HEK293 (cell line): ENCODE measurements at regions not wholly inside any gene's neighbourhood (a gene's known extent, or its start where the extent isn't known, plus 50 kb on each side); places are given as distances from the start of the nearest gene placed in this dataset.

Source experiments
- CTCF ChIA-PET: fragments of 350-600 bp; formaldehyde crosslinking; extraction: SDS; loops from one replicate; lab custom pipeline; 2021; ENCODE audit warnings: antibody characterized with exemption; lab: Yijun Ruan, JAX
- POLR2A ChIA-PET: fragments of 300-600 bp; formaldehyde crosslinking; extraction: SDS; loops from one replicate; lab custom pipeline; 2020; ENCODE audit warnings: antibody characterized with exemption, inconsistent platforms; lab: Yijun Ruan, JAX
- H3K27ac ChIP-seq: fragments of 200-500 bp; sonication (Bioruptor generic); 2 replicates; pipeline ENCODE4 v1.5.1; 2014; ENCODE audit warnings: low read depth, low read length, control low read depth, inconsistent platforms; ENCODE audit errors: extremely low read depth
- H3K36me3 ChIP-seq, 2 experiments: fragments of 200-500 bp in 1 of 2; sonication (Bioruptor generic) in 1 of 2; 1 replicate in 1 of 2; 2 replicates in 1 of 2; pipeline ENCODE4 v1.5.1; 2014 to 2017; ENCODE audit warnings: inconsistent platforms in 2 of 2, low read length in 2 of 2; ENCODE audit not compliant: control insufficient read depth in 2 of 2, insufficient read depth in 1 of 2
- H3K4me1 ChIP-seq: fragments of 200-500 bp; sonication (Bioruptor generic); 2 replicates; pipeline ENCODE4 v1.5.1; 2014; ENCODE audit warnings: mild to moderate bottlenecking, low read length, inconsistent platforms; ENCODE audit not compliant: control insufficient read depth, insufficient read depth
- H3K4me3 ChIP-seq: 2 replicates; pipeline ENCODE4 v1.5.1; 2011; ENCODE audit warnings: low read depth, mild to moderate bottlenecking, control low read depth, low read length, moderate library complexity
- H3K9me3 ChIP-seq: fragments of 200-500 bp; sonication (Bioruptor generic); 2 replicates; pipeline ENCODE4 v1.5.1; 2014; ENCODE audit warnings: low read depth, low read length, inconsistent platforms; ENCODE audit not compliant: control insufficient read depth, insufficient read depth
- AEBP2 ChIP-seq: fragments of 450-650 bp; formaldehyde crosslinking; IDR thresholded peaks from 2 replicates; pipeline ENCODE4 v1.5.1; 2016; ENCODE audit warnings: missing biosample characterization, missing genetic modification characterization, borderline replicate concordance
- FEZF1 ChIP-seq: fragments of 450-650 bp; formaldehyde crosslinking; IDR thresholded peaks from 2 replicates; pipeline ENCODE4 v1.5.1; 2016; ENCODE audit warnings: missing biosample characterization, missing genetic modification characterization
- MZF1 ChIP-seq: fragments of 450-650 bp; formaldehyde crosslinking; IDR thresholded peaks from 2 replicates; pipeline ENCODE4 v1.5.1; 2017; ENCODE audit warnings: missing biosample characterization, missing genetic modification characterization, borderline replicate concordance
- OSR2 ChIP-seq: fragments of 450-650 bp; formaldehyde crosslinking; IDR thresholded peaks from 2 replicates; pipeline ENCODE4 v1.5.1; 2016; ENCODE audit warnings: missing biosample characterization, missing genetic modification characterization
- REST ChIP-seq: fragments of 450-650 bp; formaldehyde crosslinking; IDR thresholded peaks from 2 replicates; pipeline ENCODE4 v1.5.1; 2016; ENCODE audit warnings: missing biosample characterization, missing genetic modification characterization
- SETDB1 ChIP-seq: IDR thresholded peaks from one replicate; pipeline ENCODE4 v1.6.1; 2017; ENCODE audit warnings: mild to moderate bottlenecking, low read length, moderate library complexity, mixed read lengths; ENCODE audit not compliant: insufficient read length
- ZBTB8A ChIP-seq: fragments of 450-650 bp; formaldehyde crosslinking; IDR thresholded peaks from 2 replicates; pipeline ENCODE4 v1.5.1; 2016; ENCODE audit warnings: missing biosample characterization, missing genetic modification characterization
- ZNF112 ChIP-seq: fragments of 450-650 bp; formaldehyde crosslinking; IDR thresholded peaks from 2 replicates; pipeline ENCODE4 v1.5.0; 2017; ENCODE audit warnings: missing biosample characterization, missing genetic modification characterization
- ZNF280D ChIP-seq: fragments of 450-650 bp; formaldehyde crosslinking; IDR thresholded peaks from 2 replicates; pipeline ENCODE4 v1.5.1; 2016; ENCODE audit warnings: missing biosample characterization, missing genetic modification characterization
- ZNF398 ChIP-seq: fragments of 450-650 bp; formaldehyde crosslinking; IDR thresholded peaks from 2 replicates; pipeline ENCODE4 v1.5.1; 2017; ENCODE audit warnings: missing biosample characterization, missing genetic modification characterization
- ZNF596 ChIP-seq: fragments of 450-650 bp; IDR thresholded peaks from 2 replicates; pipeline ENCODE4 v1.5.0; 2018; ENCODE audit warnings: missing biosample characterization, mild to moderate bottlenecking, missing genetic modification characterization, moderate library complexity
- ZNF658 ChIP-seq: fragments of 450-650 bp; formaldehyde crosslinking; IDR thresholded peaks from 2 replicates; pipeline ENCODE4; 2016; ENCODE audit warnings: missing biosample characterization, missing genetic modification characterization
- ZNF707 ChIP-seq: fragments of 450-650 bp; formaldehyde crosslinking; IDR thresholded peaks from 2 replicates; pipeline ENCODE4 v1.5.1; 2016; ENCODE audit warnings: missing biosample characterization, missing genetic modification characterization
- ZNF792 ChIP-seq: fragments of 450-650 bp; formaldehyde crosslinking; IDR thresholded peaks from 2 replicates; pipeline ENCODE4 v1.5.1; 2016; ENCODE audit warnings: missing biosample characterization, missing genetic modification characterization
- TF ChIP-seq, protein P1 (sequence below): fragments of 450-650 bp; formaldehyde crosslinking; IDR thresholded peaks from 2 replicates; pipeline ENCODE4 v1.5.1; 2016; ENCODE audit warnings: missing biosample characterization, missing genetic modification characterization
- TF ChIP-seq, protein P2 (sequence below): fragments of 450-650 bp; formaldehyde crosslinking; IDR thresholded peaks from 2 replicates; pipeline ENCODE4 v1.5.1; 2016; ENCODE audit warnings: missing biosample characterization, missing genetic modification characterization

DNA sequence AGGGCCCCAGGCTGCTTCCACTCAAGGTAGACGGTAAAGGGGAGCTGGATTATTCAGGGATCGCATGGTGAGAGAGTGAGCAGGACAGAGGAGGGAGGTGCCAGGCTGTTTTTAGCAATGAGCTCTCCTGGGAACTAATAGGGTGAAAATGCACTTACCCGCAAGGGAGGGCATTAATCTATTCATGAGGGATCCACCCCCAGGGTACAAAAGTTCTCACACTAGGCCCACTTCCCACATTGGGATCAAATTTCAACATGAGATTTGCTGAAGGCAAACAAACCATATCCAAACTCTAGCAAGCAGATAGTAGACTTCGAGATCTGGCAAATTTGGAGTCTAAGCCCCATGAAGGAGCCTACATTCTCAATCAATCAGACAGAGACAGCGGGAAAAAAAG is 408.6 kb downstream of the RNF144B start (continued):
- TF ChIP-seq, protein P1, sequence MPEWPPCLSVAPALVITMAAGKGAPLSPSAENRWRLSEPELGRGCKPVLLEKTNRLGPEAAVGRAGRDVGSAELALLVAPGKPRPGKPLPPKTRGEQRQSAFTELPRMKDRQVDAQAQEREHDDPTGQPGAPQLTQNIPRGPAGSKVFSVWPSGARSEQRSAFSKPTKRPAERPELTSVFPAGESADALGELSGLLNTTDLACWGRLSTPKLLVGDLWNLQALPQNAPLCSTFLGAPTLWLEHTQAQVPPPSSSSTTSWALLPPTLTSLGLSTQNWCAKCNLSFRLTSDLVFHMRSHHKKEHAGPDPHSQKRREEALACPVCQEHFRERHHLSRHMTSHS (tag by site-specific recombination), result no peak
- TF ChIP-seq REST (tag by site-specific recombination), result no peak

DNA sequence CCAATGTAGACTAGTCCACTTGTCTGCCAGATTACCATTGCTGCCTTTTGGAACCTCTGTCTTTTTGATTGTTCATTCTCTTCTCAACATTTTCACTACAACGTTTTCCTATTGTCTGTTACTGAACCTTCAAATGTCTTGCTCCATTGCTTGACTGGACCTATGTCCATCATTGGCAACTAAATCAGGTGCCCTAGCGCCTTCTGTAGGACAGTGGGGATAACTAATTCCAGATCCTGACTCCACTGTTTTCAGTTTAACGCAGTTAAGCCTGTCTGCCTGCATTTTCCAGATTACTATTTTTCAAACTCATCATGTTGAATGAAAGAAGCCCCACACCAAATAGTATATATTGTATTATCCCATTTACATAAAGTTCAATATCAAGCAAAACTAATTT is 433.6 kb downstream of the RNF144B start:
- Histone ChIP-seq H3K36me3 (no peaks in the 10 kb centered on the region), H3K4me3 (no peak overlapping the region), H3K9me3 (no peaks in the 10 kb centered on the region), H3K27ac (no peak overlapping the region), H3K4me1 (no peaks in the 10 kb centered on the region)
- ChIA-PET POLR2A (no interaction called here), CTCF (interaction anchor here (1.5 kb wide), 1 partner anchor 225 kb away, joined by 3 read pairs; no protein-coding TSS in a partner anchor)
- TF ChIP-seq ZNF658 (tag by site-specific recombination), result no peak
- no peak for TF ChIP-seq FEZF1 (tag by site-specific recombination)
- TF ChIP-seq ZNF280D, result no peak
- no peak for TF ChIP-seq OSR2 (tag by site-specific recombination)
- TF ChIP-seq ZBTB8A, result no peak
- TF ChIP-seq ZNF398 (tag by site-specific recombination), result no peak
- no peak for TF ChIP-seq MZF1 (tag by site-specific recombination)
- no peak for TF ChIP-seq ZNF112 (tag by site-specific recombination)
- no peak for TF ChIP-seq AEBP2 (tag by site-specific recombination)
- no peak for TF ChIP-seq ZNF792 (tag by site-specific recombination)
- TF ChIP-seq, protein P2, sequence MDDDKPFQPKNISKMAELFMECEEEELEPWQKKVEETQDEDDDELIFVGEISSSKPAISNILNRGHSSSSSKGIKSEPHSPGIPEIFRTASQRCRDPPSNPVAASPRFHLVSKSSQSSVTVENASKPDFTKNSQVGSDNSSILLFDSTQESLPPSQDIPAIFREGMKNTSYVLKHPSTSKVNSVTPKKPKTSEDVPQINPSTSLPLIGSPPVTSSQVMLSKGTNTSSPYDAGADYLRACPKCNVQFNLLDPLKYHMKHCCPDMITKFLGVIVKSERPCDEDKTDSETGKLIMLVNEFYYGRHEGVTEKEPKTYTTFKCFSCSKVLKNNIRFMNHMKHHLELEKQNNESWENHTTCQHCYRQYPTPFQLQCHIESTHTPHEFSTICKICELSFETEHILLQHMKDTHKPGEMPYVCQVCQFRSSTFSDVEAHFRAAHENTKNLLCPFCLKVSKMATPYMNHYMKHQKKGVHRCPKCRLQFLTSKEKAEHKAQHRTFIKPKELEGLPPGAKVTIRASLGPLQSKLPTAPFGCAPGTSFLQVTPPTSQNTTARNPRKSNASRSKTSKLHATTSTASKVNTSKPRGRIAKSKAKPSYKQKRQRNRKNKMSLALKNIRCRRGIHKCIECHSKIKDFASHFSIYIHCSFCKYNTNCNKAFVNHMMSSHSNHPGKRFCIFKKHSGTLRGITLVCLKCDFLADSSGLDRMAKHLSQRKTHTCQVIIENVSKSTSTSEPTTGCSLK (tag by site-specific recombination), result no peak
- TF ChIP-seq SETDB1, result no peak
- no peak for TF ChIP-seq ZNF596
- TF ChIP-seq ZNF707, result no peak
